ENCODE measurements at regions not wholly inside any gene's neighbourhood (a gene's known extent, or its start where the extent isn't known, plus 50 kb on each side); places are given as distances from the start of the nearest gene placed in this dataset. TPM values are rescaled to one million over a fixed set of nuclear protein-coding genes. Genes with fewer than 3 reads are reported as not detected.

DNA sequence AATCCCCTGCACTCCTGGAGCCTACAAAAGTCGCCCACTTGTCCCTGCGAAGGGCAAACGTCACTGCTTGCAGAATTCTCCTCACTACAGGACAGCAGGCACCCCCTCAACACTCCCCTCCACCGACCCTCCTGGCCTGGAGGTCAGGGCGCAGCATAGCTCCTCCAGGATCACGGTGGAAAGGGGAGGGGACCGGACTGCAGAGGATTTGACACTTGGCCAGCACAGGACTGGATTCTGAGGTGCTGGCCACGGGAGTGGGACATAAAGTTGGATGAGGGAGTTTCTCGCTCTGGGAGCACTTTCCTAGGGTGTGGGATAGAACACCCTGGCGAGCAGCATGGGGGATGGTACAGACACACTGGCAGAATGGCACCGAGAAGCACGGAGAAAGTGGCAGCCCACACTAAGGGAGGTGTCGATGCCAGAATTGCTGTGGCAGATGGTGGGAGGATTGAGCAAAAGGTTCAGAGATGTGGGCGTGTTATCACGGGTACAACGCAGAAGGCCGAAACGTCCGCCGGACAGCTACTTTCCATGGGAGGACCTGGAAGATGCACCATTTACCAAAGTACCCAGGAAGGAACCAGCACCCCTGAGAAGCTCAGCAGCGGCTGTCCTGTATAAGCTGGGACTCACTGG is 51.4 kb upstream of the DIO3 start:
- no peak overlapping the region for H3K4me3 ChIP-seq (ENCODE audit: insufficient read depth in 1 of 2, low read depth in 1 of 2, low read length in 2 of 2)
- H3K9ac ChIP-seq (ENCODE audit: low read length), result no peak overlapping the region
- no peak overlapping the region for H4K8ac ChIP-seq (ENCODE audit: low read length)
- no peaks in the 10 kb centered on the region for H3K4me1 ChIP-seq (ENCODE audit: control insufficient read depth, insufficient read depth, low read depth, low read length)
- no peak overlapping the region for H2BK5ac ChIP-seq (ENCODE audit: low read depth, low read length, poor library complexity, severe bottlenecking)
- no peaks in the 10 kb centered on the region for H3K79me1 ChIP-seq (replicated peaks; ENCODE audit: low read length, poor library complexity, severe bottlenecking)
- H3K18ac ChIP-seq (ENCODE audit: low read depth in 1 of 2, low read length in 2 of 2), result no peak overlapping the region
- no peak overlapping the region for H2BK15ac ChIP-seq (ENCODE audit: low read depth, poor library complexity, severe bottlenecking)
- H3K27me3 ChIP-seq (ENCODE audit: control insufficient read depth in 1 of 2, insufficient read depth in 1 of 2, low read length in 2 of 2), result peaks cover 0 to 31% of the 10 kb centered on the region in 2 experiments
- no peak overlapping the region for H2AFZ ChIP-seq (ENCODE audit: low read depth, low read length)
- DNase-seq, result no peak
- WGBS, result 84% methylated on average over 21 of the region's 21 CpGs
- H2AK5ac ChIP-seq (ENCODE audit: low read length, severe bottlenecking), result no peak overlapping the region
- no peak overlapping the region for H3K23ac ChIP-seq (ENCODE audit: low read length in 2 of 2)
- no peak overlapping the region for H3K14ac ChIP-seq (ENCODE audit: low read length in 2 of 2)
- no peak overlapping the region for H3K27ac ChIP-seq (ENCODE audit: low read length, poor library complexity, severe bottlenecking)
- H4K91ac ChIP-seq (ENCODE audit: low read length), result no peak overlapping the region
- no peak overlapping the region for H2BK12ac ChIP-seq (ENCODE audit: low read length in 2 of 2)
- no peak overlapping the region for H3K4ac ChIP-seq (ENCODE audit: low read depth in 1 of 2, low read length in 2 of 2)
- no peak overlapping the region for H2BK120ac ChIP-seq (ENCODE audit: low read depth, low read length)
- H3K4me2 ChIP-seq (ENCODE audit: low read length, poor library complexity, severe bottlenecking), result no peak overlapping the region
- H3K9me3 ChIP-seq (ENCODE audit: control insufficient read depth, low read length), result no peaks in the 10 kb centered on the region
- H3K36me3 ChIP-seq (ENCODE audit: control insufficient read depth in 1 of 2, insufficient read depth in 2 of 2, low read depth in 1 of 2, low read length in 2 of 2), result no peaks in the 10 kb centered on the region

DNA sequence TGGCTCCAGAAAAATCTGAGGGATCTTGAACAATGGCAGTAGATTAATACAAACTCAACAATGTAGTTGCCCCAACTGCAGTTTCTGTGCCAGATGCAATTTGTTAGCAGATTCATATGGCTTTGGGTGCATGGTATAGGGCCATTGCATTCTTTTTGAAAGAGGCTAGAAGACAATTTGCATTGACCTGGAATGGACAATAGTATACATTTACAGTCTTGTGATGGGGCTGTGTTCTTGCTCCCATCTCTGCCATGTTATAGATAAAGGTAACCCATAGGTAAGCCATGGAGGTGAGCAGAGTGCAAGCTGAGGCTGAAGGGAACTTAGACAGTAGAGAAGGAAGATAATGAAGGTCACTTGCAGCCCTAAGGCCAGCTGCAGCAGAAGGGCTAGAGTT is 50.1 kb upstream of the DIO3 start:
- Histone ChIP-seq H3K79me1 (replicated peaks; ENCODE audit: low read length, poor library complexity, severe bottlenecking) (no peaks in the 10 kb centered on the region), H3K4ac (ENCODE audit: low read depth in 1 of 2, low read length in 2 of 2) (no peak overlapping the region), H3K14ac (ENCODE audit: low read length in 2 of 2) (no peak overlapping the region), H2AFZ (ENCODE audit: low read depth, low read length) (no peak overlapping the region), H3K4me2 (ENCODE audit: low read length, poor library complexity, severe bottlenecking) (no peak overlapping the region), H2BK120ac (ENCODE audit: low read depth, low read length) (no peak overlapping the region), H2AK5ac (ENCODE audit: low read length, severe bottlenecking) (no peak overlapping the region), H3K9ac (ENCODE audit: low read length) (no peak overlapping the region), H2BK15ac (ENCODE audit: low read depth, poor library complexity, severe bottlenecking) (no peak overlapping the region), H3K23ac (ENCODE audit: low read length in 2 of 2) (no peak overlapping the region), H3K9me3 (ENCODE audit: control insufficient read depth, low read length) (peaks cover 8% of the 10 kb centered on the region), H3K18ac (ENCODE audit: low read depth in 1 of 2, low read length in 2 of 2) (no peak overlapping the region), H2BK5ac (ENCODE audit: low read depth, low read length, poor library complexity, severe bottlenecking) (no peak overlapping the region), H2BK12ac (ENCODE audit: low read length in 2 of 2) (no peak overlapping the region), H3K36me3 (ENCODE audit: control insufficient read depth in 1 of 2, insufficient read depth in 2 of 2, low read depth in 1 of 2, low read length in 2 of 2) (no peaks in the 10 kb centered on the region), H4K91ac (ENCODE audit: low read length) (no peak overlapping the region), H3K4me3 (ENCODE audit: insufficient read depth in 1 of 2, low read depth in 1 of 2, low read length in 2 of 2) (no peak overlapping the region), H3K4me1 (ENCODE audit: control insufficient read depth, insufficient read depth, low read depth, low read length) (no peaks in the 10 kb centered on the region), H3K27me3 (ENCODE audit: control insufficient read depth in 1 of 2, insufficient read depth in 1 of 2, low read length in 2 of 2) (peaks cover 0 to 27% of the 10 kb centered on the region in 2 experiments), H4K8ac (ENCODE audit: low read length) (no peak overlapping the region), H3K27ac (ENCODE audit: low read length, poor library complexity, severe bottlenecking) (no peak overlapping the region)
- no peak for DNase-seq

Small RNA genes in the stretch of these regions (small RNA-seq; reads per million reads assigned to genes)
- gene MIR1185-1 (ENCODE audit: low read depth) (not detected), gene MIR1185-2 (ENCODE audit: low read depth) (not detected), gene MIR1193 (ENCODE audit: low read depth) (not detected), gene MIR1197 (ENCODE audit: low read depth) (not detected), gene MIR134 (ENCODE audit: low read depth) (not detected), gene MIR154 (ENCODE audit: low read depth) (not detected), gene MIR299 (ENCODE audit: low read depth) (not detected), gene MIR300 (ENCODE audit: low read depth) (not detected), gene MIR323A (ENCODE audit: low read depth) (not detected), gene MIR323B (ENCODE audit: low read depth) (not detected), gene MIR329-1 (ENCODE audit: low read depth) (not detected), gene MIR329-2 (ENCODE audit: low read depth) (not detected), gene MIR369 (ENCODE audit: low read depth) (not detected), gene MIR377 (ENCODE audit: low read depth) (not detected), gene MIR379 (ENCODE audit: low read depth) (not detected), gene MIR380 (ENCODE audit: low read depth) (not detected), gene MIR381 (ENCODE audit: low read depth) (not detected), gene MIR409 (ENCODE audit: low read depth) (4.9 reads per million, percentile 53 among the genes with 10 or more reads in this experiment), gene MIR411 (ENCODE audit: low read depth) (6.9 reads per million, percentile 68 among the genes with 10 or more reads in this experiment), gene MIR412 (ENCODE audit: low read depth) (not detected), gene MIR485 (ENCODE audit: low read depth) (not detected), gene MIR487A (ENCODE audit: low read depth) (0.86 reads per million), gene MIR487B (ENCODE audit: low read depth) (not detected), gene MIR494 (ENCODE audit: low read depth) (not detected), gene MIR495 (ENCODE audit: low read depth) (not detected), gene MIR496 (ENCODE audit: low read depth) (not detected), gene MIR539 (ENCODE audit: low read depth) (not detected), gene MIR541 (ENCODE audit: low read depth) (not detected), gene MIR543 (ENCODE audit: low read depth) (not detected), gene MIR544A (ENCODE audit: low read depth) (not detected), gene MIR654 (ENCODE audit: low read depth) (7.5 reads per million, percentile 71 among the genes with 10 or more reads in this experiment), gene MIR655 (ENCODE audit: low read depth) (not detected), gene MIR656 (ENCODE audit: low read depth) (not detected), gene MIR668 (ENCODE audit: low read depth) (not detected), gene MIR758 (ENCODE audit: low read depth) (not detected), gene MIR889 (ENCODE audit: low read depth) (0.86 reads per million), gene RF00012 (ENCODE audit: low read depth) (not detected), gene RF00181 (ENCODE audit: low read depth) (not detected), gene SNORD114-10 (ENCODE audit: low read depth) (not detected), gene SNORD114-11 (ENCODE audit: low read depth) (not detected), gene SNORD114-12 (ENCODE audit: low read depth) (not detected), gene SNORD114-13 (ENCODE audit: low read depth) (not detected), gene SNORD114-14 (ENCODE audit: low read depth) (not detected), gene SNORD114-15 (ENCODE audit: low read depth) (not detected), gene SNORD114-16 (ENCODE audit: low read depth) (not detected), gene SNORD114-17 (ENCODE audit: low read depth) (not detected), gene SNORD114-18 (ENCODE audit: low read depth) (not detected), gene SNORD114-19 (ENCODE audit: low read depth) (not detected), gene SNORD114-20 (ENCODE audit: low read depth) (not detected), gene SNORD114-21 (ENCODE audit: low read depth) (1.2 reads per million), gene SNORD114-22 (ENCODE audit: low read depth) (9.2 reads per million, percentile 77 among the genes with 10 or more reads in this experiment), gene SNORD114-23 (ENCODE audit: low read depth) (not detected), gene SNORD114-24 (ENCODE audit: low read depth) (0.86 reads per million), gene SNORD114-25 (ENCODE audit: low read depth) (not detected), gene SNORD114-26 (ENCODE audit: low read depth) (not detected), gene SNORD114-27 (ENCODE audit: low read depth) (not detected), gene SNORD114-28 (ENCODE audit: low read depth) (not detected), gene SNORD114-29 (ENCODE audit: low read depth) (not detected), gene SNORD114-30 (ENCODE audit: low read depth) (not detected), gene SNORD114-31 (ENCODE audit: low read depth) (not detected), gene SNORD114-5 (ENCODE audit: low read depth) (not detected), gene SNORD114-6 (ENCODE audit: low read depth) (not detected), gene SNORD114-7 (ENCODE audit: low read depth) (not detected), gene SNORD114-9 (ENCODE audit: low read depth) (3.2 reads per million, percentile 20 among the genes with 10 or more reads in this experiment)
